GM13977 (cell line): ENCODE measurements at regions not wholly inside any gene's neighbourhood (a gene's known extent, or its start where the extent isn't known, plus 50 kb on each side); places are given as distances from the start of the nearest gene placed in this dataset.

ENCODE experiments used
- DNase-seq: peaks from one replicate; pipeline ENCODE4 v3.0.0; 2012; ENCODE audit warnings: low spot score
- in situ Hi-C: fragments of 300-500 bp; cut with MboI; formaldehyde crosslinking; loops from one replicate; pipeline ENCODE4 v1.12.0; 2022; ENCODE audit warnings: low sequenced_read_pairs, low pct_unique_long_range_greater_than_20kb, mixed read lengths, inconsistent platforms; ENCODE audit not compliant: unreplicated experiment
- TF ChIP-seq, protein P1 (sequence below): IDR thresholded peaks from 2 replicates; pipeline ENCODE4 v1.5.1; 2012; ENCODE audit warnings: mild to moderate bottlenecking, control low read depth; ENCODE audit not compliant: insufficient read depth; ENCODE audit errors: extremely low read depth, missing control alignments

DNA sequence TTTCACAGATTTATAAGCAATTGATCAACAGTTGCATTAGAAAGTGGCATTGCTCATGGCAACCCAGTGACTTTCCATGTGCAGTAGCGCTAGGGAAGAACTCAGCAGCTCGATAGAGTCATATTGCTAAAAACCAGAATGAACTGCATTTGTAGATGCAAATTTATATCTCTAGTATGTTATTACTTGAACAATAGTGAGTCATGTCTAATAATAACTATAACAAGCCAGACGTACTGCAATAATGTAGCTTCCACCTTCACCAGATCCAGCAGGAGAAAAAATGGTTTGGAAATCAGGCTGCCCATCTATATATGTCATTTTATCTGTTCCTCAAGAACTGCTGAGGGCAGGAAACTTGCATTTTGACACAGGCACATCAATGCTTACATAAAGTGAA, 66.5 kb upstream of the FIGN start:
- in situ Hi-C loops: no loop called here
- TF ChIP-seq, protein P1, sequence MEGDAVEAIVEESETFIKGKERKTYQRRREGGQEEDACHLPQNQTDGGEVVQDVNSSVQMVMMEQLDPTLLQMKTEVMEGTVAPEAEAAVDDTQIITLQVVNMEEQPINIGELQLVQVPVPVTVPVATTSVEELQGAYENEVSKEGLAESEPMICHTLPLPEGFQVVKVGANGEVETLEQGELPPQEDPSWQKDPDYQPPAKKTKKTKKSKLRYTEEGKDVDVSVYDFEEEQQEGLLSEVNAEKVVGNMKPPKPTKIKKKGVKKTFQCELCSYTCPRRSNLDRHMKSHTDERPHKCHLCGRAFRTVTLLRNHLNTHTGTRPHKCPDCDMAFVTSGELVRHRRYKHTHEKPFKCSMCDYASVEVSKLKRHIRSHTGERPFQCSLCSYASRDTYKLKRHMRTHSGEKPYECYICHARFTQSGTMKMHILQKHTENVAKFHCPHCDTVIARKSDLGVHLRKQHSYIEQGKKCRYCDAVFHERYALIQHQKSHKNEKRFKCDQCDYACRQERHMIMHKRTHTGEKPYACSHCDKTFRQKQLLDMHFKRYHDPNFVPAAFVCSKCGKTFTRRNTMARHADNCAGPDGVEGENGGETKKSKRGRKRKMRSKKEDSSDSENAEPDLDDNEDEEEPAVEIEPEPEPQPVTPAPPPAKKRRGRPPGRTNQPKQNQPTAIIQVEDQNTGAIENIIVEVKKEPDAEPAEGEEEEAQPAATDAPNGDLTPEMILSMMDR: no peak
- DNase-seq: no peak

DNA sequence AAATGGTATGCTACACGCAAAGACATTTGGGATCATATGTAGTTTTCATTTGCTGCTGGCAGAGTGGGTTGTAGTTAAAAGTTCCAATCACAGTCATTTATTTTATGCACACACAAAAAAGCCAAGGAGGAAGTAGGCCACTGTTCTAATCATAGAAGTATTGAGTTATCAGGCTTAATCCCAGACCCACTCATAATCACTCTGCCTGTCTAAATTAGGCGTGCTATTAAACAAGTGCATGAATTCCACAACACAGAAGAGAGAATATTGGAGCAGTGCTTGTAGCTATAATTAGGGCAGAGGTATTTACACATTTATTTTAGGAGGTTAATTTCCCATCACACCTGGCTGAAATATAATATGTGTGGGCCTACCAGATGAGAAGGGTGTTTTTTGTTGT, 65.7 kb upstream of the FIGN start:
- in situ Hi-C loops: no loop called here
- no peak for DNase-seq
- TF ChIP-seq, protein P1: no peak

DNA sequence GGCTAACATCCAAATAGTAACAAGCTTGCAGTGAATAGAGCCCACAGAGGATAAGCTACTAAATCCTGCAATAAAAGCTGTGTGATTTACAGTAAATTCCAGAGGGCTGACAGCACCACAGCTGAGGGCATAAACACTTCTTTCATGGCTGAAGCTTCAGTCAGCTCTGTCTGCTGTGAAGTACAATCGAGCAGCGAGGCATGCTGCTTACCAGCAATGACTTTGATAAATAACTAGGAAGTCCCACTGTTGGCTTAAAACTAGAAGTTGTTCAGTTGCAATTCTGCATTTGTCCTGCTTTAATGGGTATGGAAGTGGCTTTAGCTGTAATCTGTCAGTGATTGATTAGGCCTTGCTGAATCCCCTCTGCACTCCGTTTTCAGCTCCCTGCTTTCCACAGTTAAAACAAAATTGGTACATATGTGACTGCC, 65.2 kb upstream of the FIGN start:
- no peak for DNase-seq
- in situ Hi-C loops: no loop called here
- TF ChIP-seq, protein P1: no peak

DNA sequence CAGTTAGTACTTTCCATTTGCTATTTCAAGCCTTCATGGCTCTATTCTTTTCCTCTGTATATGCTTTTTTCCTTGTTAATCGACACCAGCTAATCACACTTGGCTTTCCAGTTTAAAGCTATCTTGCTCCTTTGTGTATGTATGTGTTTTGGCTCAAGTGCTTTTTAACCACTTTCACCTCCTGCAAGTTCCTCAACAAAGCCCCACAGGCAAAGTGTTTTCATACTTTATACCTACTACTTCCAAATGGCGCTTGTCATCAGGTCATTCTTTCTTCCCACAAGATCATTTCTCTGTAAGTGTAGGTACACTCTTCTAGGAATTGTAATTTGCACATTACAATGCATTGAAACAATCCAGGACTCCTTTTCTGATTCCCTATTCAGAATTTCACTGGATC, 64.0 kb upstream of the FIGN start:
- TF ChIP-seq, protein P1: no peak
- no peak for DNase-seq
- in situ Hi-C loops: no loop called here

DNA sequence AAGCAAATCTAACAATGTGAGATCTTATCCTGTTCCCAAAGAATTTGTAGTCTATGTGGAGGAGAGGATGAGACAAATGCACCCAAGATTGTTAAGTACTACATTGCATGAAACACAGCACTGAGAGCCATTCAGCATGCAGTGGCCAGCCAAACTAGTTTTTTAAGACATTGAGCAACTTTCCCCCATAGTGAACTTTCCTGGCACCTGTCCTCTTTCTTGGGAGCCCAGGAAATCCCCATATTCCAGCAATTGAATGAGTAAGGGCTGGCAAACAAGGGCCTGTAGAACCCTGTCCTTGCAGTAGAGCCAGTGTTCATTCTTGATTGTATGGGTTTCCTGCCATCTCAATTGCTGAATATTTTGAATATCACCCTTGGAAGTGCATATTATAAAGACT, 58.8 kb upstream of the FIGN start:
- no peak for DNase-seq
- TF ChIP-seq, protein P1: no peak
- in situ Hi-C loops: no loop called here
